GM23338 (cell line): ENCODE measurements at regions not wholly inside any gene's neighbourhood (a gene's known extent, or its start where the extent isn't known, plus 50 kb on each side); places are given as distances from the start of the nearest gene placed in this dataset.

Experiments
- ATAC-seq: fragments of 200-7000 bp; cut with Tn5 transposase; 3 replicates; pipeline ENCODE4 v1.9.1; 2020
- DNase-seq: peaks from one replicate; pipeline ENCODE4 v3.0.0-alpha.2; 2015; ENCODE audit warnings: low spot score
- H2AFZ ChIP-seq: fragments of 200-600 bp; sonication (generic); 2 replicates; pipeline ENCODE4 v1.8.0; 2016; ENCODE audit warnings: antibody characterized with exemption, mild to moderate bottlenecking, moderate library complexity
- H3F3A ChIP-seq: fragments of 200-600 bp; sonication (generic); replicated peaks from 2 replicates; pipeline ENCODE4 v1.8.0; 2017; ENCODE audit warnings: antibody characterized with exemption, mixed run types, low read depth
- H3K27ac ChIP-seq: fragments of 200-600 bp; sonication (generic); 2 replicates; pipeline ENCODE4 v1.6.1; 2016; ENCODE audit warnings: low read depth
- H3K27me3 ChIP-seq: fragments of 200-600 bp; sonication (generic); 2 replicates; pipeline ENCODE4 v1.8.0; 2016; ENCODE audit warnings: mild to moderate bottlenecking, mixed run types, moderate library complexity; ENCODE audit not compliant: insufficient read depth
- H3K36me3 ChIP-seq: fragments of 200-600 bp; sonication (generic); 2 replicates; pipeline ENCODE4 v1.8.0; 2016; ENCODE audit warnings: mild to moderate bottlenecking; ENCODE audit not compliant: insufficient read depth
- H3K4me1 ChIP-seq: fragments of 200-600 bp; sonication (generic); 2 replicates; pipeline ENCODE4 v1.8.0; 2016; ENCODE audit warnings: mild to moderate bottlenecking, moderate library complexity; ENCODE audit not compliant: insufficient read depth
- H3K4me2 ChIP-seq: fragments of 200-600 bp; sonication (generic); 2 replicates; pipeline ENCODE4 v1.7.1; 2017; ENCODE audit warnings: mixed run types
- H3K4me3 ChIP-seq: fragments of 200-600 bp; sonication (generic); 2 replicates; pipeline ENCODE4 v1.6.1; 2016; ENCODE audit warnings: mixed run types
- H3K79me2 ChIP-seq: fragments of 200-600 bp; sonication (generic); replicated peaks from 2 replicates; pipeline ENCODE4 v1.8.0; 2017; ENCODE audit warnings: mild to moderate bottlenecking; ENCODE audit not compliant: insufficient read depth
- H3K9me2 ChIP-seq: fragments of 200-600 bp; sonication (generic); 2 replicates; pipeline ENCODE4 v1.8.0; 2017; ENCODE audit not compliant: insufficient read depth
- H4K20me1 ChIP-seq: fragments of 200-600 bp; sonication (generic); replicated peaks from 2 replicates; pipeline ENCODE4 v1.8.0; 2017; ENCODE audit warnings: mild to moderate bottlenecking; ENCODE audit not compliant: insufficient read depth
- H3K27ac Mint-ChIP-seq: 2 replicates; pipeline ENCODE4 v1.8.0; 2020; ENCODE audit warnings: inconsistent platforms, mild to moderate bottlenecking, moderate library complexity, mixed read lengths
- H3K27me3 Mint-ChIP-seq: 3 replicates; pipeline ENCODE4 v1.8.0; 2022; ENCODE audit warnings: low read depth, mild to moderate bottlenecking, moderate library complexity, mixed read lengths, inconsistent platforms; ENCODE audit not compliant: insufficient read depth, poor library complexity
- H3K36me3 Mint-ChIP-seq: 3 replicates; pipeline ENCODE4 v1.8.0; 2021; ENCODE audit warnings: low read depth, mild to moderate bottlenecking, inconsistent platforms, moderate library complexity, mixed read lengths
- H3K4me1 Mint-ChIP-seq: 3 replicates; pipeline ENCODE4 v1.8.0; 2020; ENCODE audit warnings: mild to moderate bottlenecking, inconsistent platforms, mixed read lengths
- H3K4me3 Mint-ChIP-seq: 3 replicates; pipeline ENCODE4 v1.8.0; 2021; ENCODE audit warnings: moderate library complexity, mild to moderate bottlenecking, inconsistent platforms, mixed read lengths
- H3K9me3 Mint-ChIP-seq: 3 replicates; pipeline ENCODE4 v1.8.0; 2020; ENCODE audit warnings: moderate library complexity, mild to moderate bottlenecking, inconsistent platforms, mixed read lengths
- CREB1 ChIP-seq: fragments of 250-450 bp; sonication (Bioruptor Pico); IDR thresholded peaks from 2 replicates; pipeline ENCODE4 v1.5.0; 2020; ENCODE audit warnings: low read depth, mild to moderate bottlenecking, moderate library complexity
- ETS1 ChIP-seq: IDR thresholded peaks from 2 replicates; pipeline ENCODE4 v1.6.1; 2016; ENCODE audit warnings: antibody characterized with exemption
- EZH2 ChIP-seq: fragments of 200-600 bp; sonication (generic); IDR thresholded peaks from one replicate; pipeline ENCODE4 v1.8.0; 2017; ENCODE audit warnings: antibody characterized with exemption, mild to moderate bottlenecking, low read depth; ENCODE audit not compliant: unreplicated experiment
- JUNB ChIP-seq: IDR thresholded peaks from one replicate; pipeline ENCODE4 v1.6.1; 2016; ENCODE audit warnings: antibody characterized with exemption; ENCODE audit not compliant: unreplicated experiment
- NANOG ChIP-seq: IDR thresholded peaks from 2 replicates; pipeline ENCODE4 v1.6.1; 2016; ENCODE audit warnings: antibody characterized with exemption, borderline replicate concordance
- ZNF114 ChIP-seq: fragments of 250-450 bp; sonication (Bioruptor Pico); IDR thresholded peaks from 2 replicates; pipeline ENCODE4 v1.5.0; 2020; ENCODE audit warnings: mild to moderate bottlenecking, moderate library complexity
- ZNF462 ChIP-seq: fragments of 250-450 bp; sonication (Bioruptor Pico); IDR thresholded peaks from 2 replicates; pipeline ENCODE4 v1.5.0; 2020; ENCODE audit warnings: mild to moderate bottlenecking, moderate library complexity
- TF ChIP-seq, protein P1 (sequence below): IDR thresholded peaks from one replicate; pipeline ENCODE4 v1.6.1; 2018; ENCODE audit warnings: antibody characterized with exemption; ENCODE audit not compliant: unreplicated experiment
- TF ChIP-seq, protein P2 (sequence below), 2 experiments: fragments of 200-600 bp in 1 of 2; sonication (generic) in 1 of 2; conservative IDR thresholded peaks; 2 replicates each; pipeline versions ENCODE4 v1.5.1 to v1.6.1; 2016 to 2017; ENCODE audit warnings: antibody characterized with exemption in 2 of 2, low read depth in 2 of 2, mild to moderate bottlenecking in 2 of 2, moderate library complexity in 1 of 2

- no peak for DNase-seq
- no peak overlapping the region for H2AFZ ChIP-seq
- ATAC-seq, result no peak
- peaks cover 2% of the 10 kb centered on the region for H3K27me3 Mint-ChIP-seq
- no peaks in the 10 kb centered on the region for H3K4me1 ChIP-seq
- no peaks in the 10 kb centered on the region for H3K79me2 ChIP-seq
- no peak overlapping the region for H3K4me2 ChIP-seq
- H3K36me3 Mint-ChIP-seq, result no peaks in the 10 kb centered on the region
- H3K27me3 ChIP-seq, result no peaks in the 10 kb centered on the region
- no peak overlapping the region for H3K4me3 Mint-ChIP-seq
- H3K4me1 Mint-ChIP-seq, result peaks cover under 1% of the 10 kb centered on the region; the same call in 1 of the 3 replicates
- TF ChIP-seq, protein P1, sequence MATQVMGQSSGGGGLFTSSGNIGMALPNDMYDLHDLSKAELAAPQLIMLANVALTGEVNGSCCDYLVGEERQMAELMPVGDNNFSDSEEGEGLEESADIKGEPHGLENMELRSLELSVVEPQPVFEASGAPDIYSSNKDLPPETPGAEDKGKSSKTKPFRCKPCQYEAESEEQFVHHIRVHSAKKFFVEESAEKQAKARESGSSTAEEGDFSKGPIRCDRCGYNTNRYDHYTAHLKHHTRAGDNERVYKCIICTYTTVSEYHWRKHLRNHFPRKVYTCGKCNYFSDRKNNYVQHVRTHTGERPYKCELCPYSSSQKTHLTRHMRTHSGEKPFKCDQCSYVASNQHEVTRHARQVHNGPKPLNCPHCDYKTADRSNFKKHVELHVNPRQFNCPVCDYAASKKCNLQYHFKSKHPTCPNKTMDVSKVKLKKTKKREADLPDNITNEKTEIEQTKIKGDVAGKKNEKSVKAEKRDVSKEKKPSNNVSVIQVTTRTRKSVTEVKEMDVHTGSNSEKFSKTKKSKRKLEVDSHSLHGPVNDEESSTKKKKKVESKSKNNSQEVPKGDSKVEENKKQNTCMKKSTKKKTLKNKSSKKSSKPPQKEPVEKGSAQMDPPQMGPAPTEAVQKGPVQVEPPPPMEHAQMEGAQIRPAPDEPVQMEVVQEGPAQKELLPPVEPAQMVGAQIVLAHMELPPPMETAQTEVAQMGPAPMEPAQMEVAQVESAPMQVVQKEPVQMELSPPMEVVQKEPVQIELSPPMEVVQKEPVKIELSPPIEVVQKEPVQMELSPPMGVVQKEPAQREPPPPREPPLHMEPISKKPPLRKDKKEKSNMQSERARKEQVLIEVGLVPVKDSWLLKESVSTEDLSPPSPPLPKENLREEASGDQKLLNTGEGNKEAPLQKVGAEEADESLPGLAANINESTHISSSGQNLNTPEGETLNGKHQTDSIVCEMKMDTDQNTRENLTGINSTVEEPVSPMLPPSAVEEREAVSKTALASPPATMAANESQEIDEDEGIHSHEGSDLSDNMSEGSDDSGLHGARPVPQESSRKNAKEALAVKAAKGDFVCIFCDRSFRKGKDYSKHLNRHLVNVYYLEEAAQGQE, result no peak
- TF ChIP-seq CREB1 (CRISPR knock-in tag), result no peak
- no peak for TF ChIP-seq NANOG
- TF ChIP-seq ETS1, result no peak
- TF ChIP-seq, protein P2, sequence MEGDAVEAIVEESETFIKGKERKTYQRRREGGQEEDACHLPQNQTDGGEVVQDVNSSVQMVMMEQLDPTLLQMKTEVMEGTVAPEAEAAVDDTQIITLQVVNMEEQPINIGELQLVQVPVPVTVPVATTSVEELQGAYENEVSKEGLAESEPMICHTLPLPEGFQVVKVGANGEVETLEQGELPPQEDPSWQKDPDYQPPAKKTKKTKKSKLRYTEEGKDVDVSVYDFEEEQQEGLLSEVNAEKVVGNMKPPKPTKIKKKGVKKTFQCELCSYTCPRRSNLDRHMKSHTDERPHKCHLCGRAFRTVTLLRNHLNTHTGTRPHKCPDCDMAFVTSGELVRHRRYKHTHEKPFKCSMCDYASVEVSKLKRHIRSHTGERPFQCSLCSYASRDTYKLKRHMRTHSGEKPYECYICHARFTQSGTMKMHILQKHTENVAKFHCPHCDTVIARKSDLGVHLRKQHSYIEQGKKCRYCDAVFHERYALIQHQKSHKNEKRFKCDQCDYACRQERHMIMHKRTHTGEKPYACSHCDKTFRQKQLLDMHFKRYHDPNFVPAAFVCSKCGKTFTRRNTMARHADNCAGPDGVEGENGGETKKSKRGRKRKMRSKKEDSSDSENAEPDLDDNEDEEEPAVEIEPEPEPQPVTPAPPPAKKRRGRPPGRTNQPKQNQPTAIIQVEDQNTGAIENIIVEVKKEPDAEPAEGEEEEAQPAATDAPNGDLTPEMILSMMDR (conservative IDR thresholded peaks at IDR 0.05; ENCODE audit: low read depth in 2 of 2), result no peak
- no peak for TF ChIP-seq JUNB
- TF ChIP-seq EZH2, result no peak
- no peak for TF ChIP-seq ZNF462
- TF ChIP-seq ZNF114 (CRISPR knock-in tag), result no peak
- no peak overlapping the region for H3K4me3 ChIP-seq
- no peak overlapping the region for H3K27ac Mint-ChIP-seq
- no peaks in the 10 kb centered on the region for H4K20me1 ChIP-seq
- no peak overlapping the region for H3K27ac ChIP-seq
- H3F3A ChIP-seq, result no peaks in the 10 kb centered on the region
- no peaks in the 10 kb centered on the region for H3K9me2 ChIP-seq
- no peaks in the 10 kb centered on the region for H3K36me3 ChIP-seq
- H3K9me3 Mint-ChIP-seq, result no peaks in the 10 kb centered on the region
These were observed 263.9 kb upstream of the B3GAT1 start for GRCh38 chr11:134675983-134676382.
